ENCODE measurements at regions not wholly inside any gene's neighbourhood (a gene's known extent, or its start where the extent isn't known, plus 50 kb on each side); places are given as distances from the start of the nearest gene placed in this dataset.

GRCh38 chr12:33012226-33012625 is 115.6 kb upstream of the PKP2 start:
- no TSS peak for BruUV-seq (replicated peaks)
- Mint-ChIP-seq H3K9me3 (ENCODE audit: unreplicated experiment) (peaks cover 22% of the 10 kb centered on the region), H3K27ac (ENCODE audit: low read depth, unreplicated experiment) (no peak overlapping the region), H3K36me3 (ENCODE audit: insufficient read depth, unreplicated experiment) (no peaks in the 10 kb centered on the region), H3K4me1 (ENCODE audit: insufficient read depth, unreplicated experiment) (no peaks in the 10 kb centered on the region), H3K4me3 (ENCODE audit: unreplicated experiment) (no peak overlapping the region), H3K27me3 (ENCODE audit: insufficient read depth, unreplicated experiment) (peaks cover 25% of the 10 kb centered on the region)
- ChIA-PET CTCF (interaction anchor here (0.6 to 1.2 kb wide), 2 partner anchors 9 to 281 kb away, joined by 3 to 5 read pairs; no protein-coding TSS in a partner anchor), POLR2A (no interaction called here)
- no peak for DNase-seq (ENCODE audit: unreplicated experiment)
- TF ChIP-seq, protein P1, sequence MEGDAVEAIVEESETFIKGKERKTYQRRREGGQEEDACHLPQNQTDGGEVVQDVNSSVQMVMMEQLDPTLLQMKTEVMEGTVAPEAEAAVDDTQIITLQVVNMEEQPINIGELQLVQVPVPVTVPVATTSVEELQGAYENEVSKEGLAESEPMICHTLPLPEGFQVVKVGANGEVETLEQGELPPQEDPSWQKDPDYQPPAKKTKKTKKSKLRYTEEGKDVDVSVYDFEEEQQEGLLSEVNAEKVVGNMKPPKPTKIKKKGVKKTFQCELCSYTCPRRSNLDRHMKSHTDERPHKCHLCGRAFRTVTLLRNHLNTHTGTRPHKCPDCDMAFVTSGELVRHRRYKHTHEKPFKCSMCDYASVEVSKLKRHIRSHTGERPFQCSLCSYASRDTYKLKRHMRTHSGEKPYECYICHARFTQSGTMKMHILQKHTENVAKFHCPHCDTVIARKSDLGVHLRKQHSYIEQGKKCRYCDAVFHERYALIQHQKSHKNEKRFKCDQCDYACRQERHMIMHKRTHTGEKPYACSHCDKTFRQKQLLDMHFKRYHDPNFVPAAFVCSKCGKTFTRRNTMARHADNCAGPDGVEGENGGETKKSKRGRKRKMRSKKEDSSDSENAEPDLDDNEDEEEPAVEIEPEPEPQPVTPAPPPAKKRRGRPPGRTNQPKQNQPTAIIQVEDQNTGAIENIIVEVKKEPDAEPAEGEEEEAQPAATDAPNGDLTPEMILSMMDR (IDR thresholded peaks at IDR 0.05; ENCODE audit: unreplicated experiment): no peak
- intact Hi-C loops (cut with micrococcal nuclease): no loop called here

- ChIA-PET CTCF (no interaction called here), POLR2A (interaction anchor here (0.5 kb wide), 1 partner anchor 630 kb away, joined by 5 read pairs; no protein-coding TSS in a partner anchor)
- H3K36me3 Mint-ChIP-seq (ENCODE audit: insufficient read depth, unreplicated experiment): no peaks in the 10 kb centered on the region
- intact Hi-C loops (cut with micrococcal nuclease): no loop called here
- TF ChIP-seq, protein P1 (IDR thresholded peaks at IDR 0.05; ENCODE audit: unreplicated experiment): no peak
- peaks cover 21% of the 10 kb centered on the region for H3K27me3 Mint-ChIP-seq (ENCODE audit: insufficient read depth, unreplicated experiment)
- peaks cover 14% of the 10 kb centered on the region for H3K9me3 Mint-ChIP-seq (ENCODE audit: unreplicated experiment)
- no peak overlapping the region for H3K27ac Mint-ChIP-seq (ENCODE audit: low read depth, unreplicated experiment)
- DNase-seq (ENCODE audit: unreplicated experiment): no peak
- no TSS peak for BruUV-seq (replicated peaks)
- no peaks in the 10 kb centered on the region for H3K4me1 Mint-ChIP-seq (ENCODE audit: insufficient read depth, unreplicated experiment)
- H3K4me3 Mint-ChIP-seq (ENCODE audit: unreplicated experiment): no peak overlapping the region
Measured at GRCh38 chr12:33006106-33006505, 109.5 kb upstream of the PKP2 start.

- Mint-ChIP-seq H3K9me3 (ENCODE audit: unreplicated experiment) (no peaks in the 10 kb centered on the region), H3K36me3 (ENCODE audit: insufficient read depth, unreplicated experiment) (no peaks in the 10 kb centered on the region), H3K4me1 (ENCODE audit: insufficient read depth, unreplicated experiment) (no peaks in the 10 kb centered on the region), H3K27me3 (ENCODE audit: insufficient read depth, unreplicated experiment) (no peaks in the 10 kb centered on the region), H3K27ac (ENCODE audit: low read depth, unreplicated experiment) (no peak overlapping the region), H3K4me3 (ENCODE audit: unreplicated experiment) (no peak overlapping the region)
- TF ChIP-seq, protein P1 (IDR thresholded peaks at IDR 0.05; ENCODE audit: unreplicated experiment): no peak
- intact Hi-C loops (cut with micrococcal nuclease): no loop called here
- no peak for DNase-seq (ENCODE audit: unreplicated experiment)
- ChIA-PET CTCF (no interaction called here), POLR2A (no interaction called here)
- BruUV-seq (replicated peaks): no TSS peak
Measured at GRCh38 chr12:33000016-33000415, 103.4 kb upstream of the PKP2 start.

DNA sequence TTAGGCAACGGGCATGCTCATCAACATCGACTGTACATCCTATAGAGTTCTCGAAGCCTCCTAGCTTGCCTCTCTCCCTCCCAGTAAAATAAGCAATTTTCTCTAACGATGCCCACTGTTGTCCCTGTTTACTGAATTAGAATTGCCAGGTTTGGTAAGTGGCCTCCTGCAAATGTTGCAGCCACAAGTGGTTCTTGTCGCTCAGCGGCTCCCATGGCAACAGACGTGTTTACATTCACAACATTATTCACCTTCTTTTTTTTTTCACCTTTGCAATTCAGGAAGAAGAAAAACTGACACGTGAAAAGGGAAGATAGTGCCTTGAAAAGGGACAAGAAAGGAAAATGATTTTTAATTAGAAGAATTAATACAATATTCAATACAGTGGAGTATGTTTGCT is 100.9 kb upstream of the PKP2 start:
- H3K9me3 Mint-ChIP-seq (ENCODE audit: unreplicated experiment): no peaks in the 10 kb centered on the region

More for the DNA sequence above, 100.9 kb upstream of the PKP2 start:
- no peak overlapping the region for H3K27ac Mint-ChIP-seq (ENCODE audit: low read depth, unreplicated experiment)
- BruUV-seq (replicated peaks): no TSS peak
- intact Hi-C loops (cut with micrococcal nuclease): no loop called here
- H3K27me3 Mint-ChIP-seq (ENCODE audit: insufficient read depth, unreplicated experiment): peaks cover 10% of the 10 kb centered on the region
- H3K36me3 Mint-ChIP-seq (ENCODE audit: insufficient read depth, unreplicated experiment): no peaks in the 10 kb centered on the region
- no peak overlapping the region for H3K4me3 Mint-ChIP-seq (ENCODE audit: unreplicated experiment)
- ChIA-PET CTCF (no interaction called here), POLR2A (interaction anchor here (0.6 to 1.1 kb wide), 2 partner anchors 12 to 105 kb away, joined by 3 read pairs; no protein-coding TSS in a partner anchor)
- no peak for DNase-seq (ENCODE audit: unreplicated experiment)
- H3K4me1 Mint-ChIP-seq (ENCODE audit: insufficient read depth, unreplicated experiment): peaks cover 9% of the 10 kb centered on the region
- TF ChIP-seq, protein P1 (IDR thresholded peaks at IDR 0.05; ENCODE audit: unreplicated experiment): no peak
